RCC 7860 (cell line): ENCODE measurements at regions not wholly inside any gene's neighbourhood (a gene's known extent, or its start where the extent isn't known, plus 50 kb on each side); places are given as distances from the start of the nearest gene placed in this dataset.

ENCODE experiments used
- DNase-seq: peaks from one replicate; pipeline ENCODE4 v3.0.0-alpha.2; 2015; ENCODE audit warnings: low spot score
- FAIRE-seq: peaks from 2 replicates; lab custom pipeline; 2012; peaks lifted over from hg19 to GRCh38; lab: Jason Lieb, UNC

DNA sequence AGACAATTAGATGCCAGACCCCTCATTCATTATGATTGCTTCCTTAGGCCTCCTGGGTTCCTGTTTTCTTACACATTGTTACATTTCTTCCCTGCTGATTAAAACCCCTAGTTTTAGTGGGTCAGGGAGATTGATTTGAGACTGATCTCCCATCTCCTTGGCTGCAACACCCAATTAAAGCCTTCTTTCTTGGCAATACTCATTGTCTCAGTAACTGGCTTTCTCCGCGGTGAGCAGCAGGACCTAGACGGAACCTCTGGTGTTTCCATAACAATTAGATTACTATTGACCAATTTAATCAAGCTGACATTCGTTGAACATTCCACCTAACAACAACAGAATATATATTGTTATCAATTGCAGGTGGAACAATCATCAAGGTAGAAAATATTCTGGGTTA, 1676.4 kb upstream of the SLC39A10 start:
- DNase-seq (no peak), FAIRE-seq (no peak)

DNA sequence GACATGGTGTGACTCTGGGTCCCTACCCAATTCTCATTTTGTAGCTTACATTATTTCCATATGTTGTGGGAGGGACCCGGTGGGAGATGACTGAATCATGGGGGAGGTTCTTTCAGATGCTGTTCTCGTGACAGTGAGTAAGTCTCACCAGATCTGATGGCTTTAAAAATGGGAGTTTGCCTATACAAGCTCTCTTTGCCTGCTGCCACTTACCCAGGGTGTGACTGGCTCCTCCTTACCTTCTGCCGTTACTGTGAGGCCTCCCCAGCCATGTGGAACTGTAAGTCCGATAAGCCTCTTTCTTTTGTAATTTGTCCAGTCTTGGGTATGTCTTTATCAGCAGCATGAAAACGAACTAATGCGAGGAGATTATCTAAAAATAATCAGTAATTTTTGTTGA, 1683.2 kb upstream of the SLC39A10 start:
- DNase-seq (no peak), FAIRE-seq (no peak)

DNA sequence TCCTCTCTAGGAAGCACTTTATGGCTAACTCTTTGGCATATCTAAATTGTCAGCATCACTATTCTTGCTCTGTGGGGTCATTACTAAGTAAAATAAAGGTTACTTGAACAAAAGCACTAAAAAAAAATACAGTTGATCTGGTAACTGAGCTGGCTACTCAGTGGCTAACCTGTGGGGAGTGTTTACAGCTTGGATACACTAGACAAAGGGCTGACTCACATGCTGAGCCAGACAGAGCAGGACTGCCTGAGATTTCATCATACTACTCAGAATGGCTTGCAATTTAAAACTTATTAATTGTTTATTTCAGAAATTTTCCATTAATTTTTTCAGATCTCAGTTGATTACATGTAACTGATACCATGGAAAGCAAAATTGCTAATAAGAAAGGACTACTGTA, 1690.4 kb upstream of the SLC39A10 start:
- FAIRE-seq (peak; percentile 22), DNase-seq (peak; percentile 54)

DNA sequence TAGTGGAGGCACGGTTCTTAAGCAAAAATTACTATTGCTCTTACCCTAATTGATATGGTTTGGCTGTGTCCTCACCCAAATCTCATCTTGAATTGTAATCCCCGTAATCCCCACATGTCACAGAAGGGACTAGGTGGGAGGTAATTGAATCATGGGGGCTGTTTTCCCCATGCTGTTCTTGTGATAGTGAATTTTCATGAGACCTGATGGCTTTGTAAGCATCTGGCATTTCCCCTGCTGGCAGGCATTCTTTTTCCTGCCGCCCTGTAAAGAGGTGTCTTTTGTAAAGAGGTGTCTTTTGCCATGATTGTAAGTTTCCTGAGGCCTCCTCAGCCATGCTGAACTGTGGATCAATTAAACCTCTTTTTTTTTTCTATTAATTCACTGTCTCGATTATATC, 1691.8 kb upstream of the SLC39A10 start:
- FAIRE-seq (no peak), DNase-seq (no peak)

DNA sequence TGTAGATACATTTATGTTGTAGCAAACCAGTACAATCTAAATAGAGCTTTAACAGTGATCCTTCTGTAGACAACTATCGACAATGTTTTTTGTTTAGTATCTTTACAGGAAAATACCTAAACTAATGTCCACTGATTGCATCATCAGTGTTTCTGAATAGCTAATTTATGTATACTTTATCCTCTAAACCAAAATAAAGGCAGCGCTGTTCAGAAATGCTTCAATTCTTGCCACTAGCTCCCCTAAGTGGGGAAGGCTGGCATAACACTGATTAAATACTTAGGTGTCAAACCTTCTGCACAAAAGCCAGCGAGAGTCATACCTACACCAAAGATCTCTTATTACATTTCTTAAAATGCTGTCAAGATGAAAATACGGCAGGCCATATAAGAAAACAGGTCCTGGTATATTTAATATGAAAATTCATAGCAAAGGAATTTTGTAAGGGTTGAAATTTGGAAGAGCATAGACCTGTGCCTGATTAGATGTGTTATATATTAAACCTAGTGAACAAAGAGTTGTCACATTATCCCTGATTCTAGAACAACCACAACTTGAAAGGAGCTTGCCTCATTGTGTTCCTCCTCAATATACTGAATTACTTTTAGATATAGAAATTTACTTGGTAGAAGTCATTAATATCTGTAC, 1693.4 kb upstream of the SLC39A10 start:
- FAIRE-seq, result no peak
- DNase-seq, result no peak

DNA sequence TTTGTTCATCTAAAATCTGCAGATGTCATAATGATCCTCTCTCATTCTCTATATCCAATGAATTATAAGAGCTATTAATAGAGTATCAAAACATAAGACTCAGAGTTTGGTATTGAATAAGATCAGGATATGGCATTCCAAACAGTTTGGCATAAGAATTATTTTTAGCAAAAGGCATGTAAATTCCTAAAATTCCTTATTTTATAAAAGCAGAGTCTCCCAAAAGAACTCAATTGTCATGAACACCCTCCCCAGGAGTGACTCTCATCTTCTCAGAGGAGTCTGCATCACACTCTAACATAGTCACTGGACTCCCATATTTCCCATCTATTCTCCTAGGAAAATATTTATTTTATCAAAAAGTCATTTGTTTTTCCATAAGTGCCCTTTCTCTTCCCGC, 1710.2 kb upstream of the SLC39A10 start:
- no peak for DNase-seq
- no peak for FAIRE-seq

DNA sequence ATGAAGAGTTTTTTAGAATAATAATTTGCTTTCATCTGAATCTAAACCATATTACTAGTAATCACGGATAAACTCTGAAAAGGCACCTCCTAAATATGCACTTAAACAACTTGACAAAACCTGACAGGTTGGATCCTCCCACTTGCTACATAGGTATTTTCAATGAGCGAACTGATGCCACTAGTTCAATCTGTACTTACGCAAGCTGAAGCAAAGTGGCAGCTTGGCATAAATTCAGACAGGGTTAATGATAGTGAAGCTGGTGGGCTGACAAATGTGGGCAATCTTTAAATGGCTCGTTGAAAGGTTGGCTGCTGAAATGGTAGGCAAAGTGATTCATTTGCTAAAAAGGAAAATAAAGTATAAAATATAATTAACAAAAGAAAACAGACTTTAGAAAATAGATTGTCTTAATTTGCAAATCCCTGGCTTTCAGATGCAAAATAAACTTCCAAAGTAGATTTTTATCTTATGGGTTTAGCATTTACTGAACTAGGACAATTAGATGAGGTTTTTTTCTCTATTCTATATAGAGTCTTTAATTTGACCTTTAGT, 1713.5 kb upstream of the SLC39A10 start:
- FAIRE-seq (no peak), DNase-seq (no peak)

DNA sequence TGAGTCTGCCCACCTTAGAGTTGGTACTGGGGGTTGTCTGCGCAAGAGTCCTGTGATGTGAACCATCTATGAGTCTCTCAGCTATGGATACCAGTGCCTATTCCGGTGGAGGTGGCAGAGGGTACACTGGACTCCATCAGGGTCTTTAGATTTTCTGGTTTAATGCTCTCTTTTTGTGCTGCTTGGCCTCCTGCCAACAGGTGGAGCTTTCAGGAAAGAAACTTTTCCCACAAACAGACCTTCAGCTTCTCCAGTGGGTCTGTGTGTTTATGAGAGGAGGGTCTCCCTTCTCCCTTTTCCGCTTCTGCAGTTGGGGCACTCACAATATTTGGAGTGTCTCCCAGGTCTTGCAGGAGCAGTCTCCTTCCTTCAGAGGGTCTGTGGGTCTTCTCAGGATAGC, 1721.9 kb upstream of the SLC39A10 start:
- FAIRE-seq (no peak), DNase-seq (no peak)

DNA sequence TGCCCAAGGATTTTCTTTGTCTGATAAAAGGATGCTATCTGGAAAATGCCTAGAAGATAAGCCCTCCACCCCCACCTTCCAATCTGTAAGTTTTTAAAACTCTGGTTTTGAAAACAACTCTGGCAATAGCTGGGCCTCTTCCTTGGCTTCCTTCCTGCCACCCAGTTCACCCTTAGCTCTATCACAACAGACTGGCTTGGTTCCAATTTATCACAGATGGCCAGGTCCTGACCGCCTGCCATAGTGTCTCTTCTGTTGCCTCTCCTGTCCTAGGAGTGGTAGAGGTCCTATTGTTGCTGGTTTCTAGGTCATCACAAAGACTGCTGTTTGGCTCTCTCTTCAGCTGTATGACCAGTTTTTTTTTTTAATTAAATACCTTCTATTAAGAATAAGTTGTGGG, 1727.9 kb upstream of the SLC39A10 start:
- FAIRE-seq, result no peak
- no peak for DNase-seq

DNA sequence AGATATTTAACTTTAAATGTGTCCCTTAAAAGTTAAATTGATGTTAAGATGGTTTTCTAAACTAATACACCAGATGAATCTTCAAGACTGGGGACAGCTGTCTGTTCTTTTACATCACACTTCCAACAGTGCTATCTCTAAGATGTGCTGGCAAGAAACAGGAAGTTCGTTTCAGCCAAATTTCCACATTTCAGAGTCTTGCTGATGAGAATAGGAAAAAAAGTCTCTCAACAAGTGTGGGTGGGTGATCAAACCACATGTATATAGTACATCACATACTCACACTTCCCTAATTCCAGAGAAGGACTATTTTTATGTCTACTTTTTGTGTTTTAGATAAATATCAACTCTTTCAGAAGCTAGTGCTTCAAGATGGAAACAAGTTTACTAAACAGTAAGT, 1712.8 kb upstream of the TMEFF2 start:
- DNase-seq (no peak), FAIRE-seq (no peak)

DNA sequence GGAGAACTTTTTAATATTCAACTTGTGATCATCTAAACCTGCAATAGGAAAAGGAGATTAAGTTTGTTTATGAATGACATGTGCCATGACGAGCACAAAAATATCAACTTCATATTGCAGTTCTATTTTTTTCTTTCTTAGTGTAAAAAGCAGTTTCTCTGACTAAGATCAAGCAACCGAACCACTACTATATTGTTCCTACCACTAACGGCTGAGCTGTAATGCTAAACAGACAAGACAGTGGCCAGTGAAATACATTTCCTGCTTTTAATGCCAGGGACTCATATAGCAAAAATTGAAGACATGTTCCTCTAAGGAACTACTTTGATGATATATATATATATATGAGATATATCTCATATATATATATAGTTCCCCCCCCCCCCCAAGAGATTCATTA, 1705.6 kb upstream of the TMEFF2 start:
- DNase-seq (no peak), FAIRE-seq (no peak)

DNA sequence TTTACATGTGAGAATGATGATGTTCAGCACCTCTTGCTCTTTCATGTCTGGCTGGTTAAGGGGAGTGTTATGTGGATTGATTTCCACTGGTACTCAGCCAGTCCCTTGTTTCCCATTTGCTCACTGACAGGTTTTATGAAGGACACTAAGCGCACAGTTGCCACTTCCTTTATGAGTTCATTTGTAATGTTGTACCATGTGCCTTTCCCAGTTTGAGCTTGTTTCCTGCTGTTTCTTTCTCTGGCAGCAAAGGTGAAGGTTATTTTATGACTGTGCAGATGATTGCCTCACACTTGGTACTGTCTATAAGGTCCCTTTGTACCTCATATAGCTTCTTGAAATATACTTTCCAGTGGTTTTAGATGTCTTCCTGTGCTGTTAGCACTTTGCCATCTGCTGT, 1700.5 kb upstream of the TMEFF2 start:
- DNase-seq (no peak), FAIRE-seq (no peak)

DNA sequence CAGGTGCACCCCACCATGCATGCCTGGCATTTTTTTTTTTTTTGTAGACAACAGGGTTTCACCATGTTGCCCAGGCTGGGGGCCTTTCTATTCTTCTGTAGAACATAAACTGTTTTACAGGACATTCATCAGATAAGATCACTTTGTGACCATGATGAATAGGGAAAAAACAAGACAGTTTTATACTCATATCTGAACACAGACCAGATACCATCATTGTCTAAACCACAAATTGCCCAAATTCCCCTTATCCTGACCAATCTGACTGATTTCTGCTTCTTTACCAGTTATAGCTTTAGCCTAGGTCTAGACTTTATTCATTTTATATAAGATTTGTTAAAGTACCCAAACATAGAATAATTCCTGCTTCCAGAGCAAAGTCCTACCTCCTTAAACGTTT, 1699.3 kb upstream of the TMEFF2 start:
- DNase-seq (no peak), FAIRE-seq (no peak)

DNA sequence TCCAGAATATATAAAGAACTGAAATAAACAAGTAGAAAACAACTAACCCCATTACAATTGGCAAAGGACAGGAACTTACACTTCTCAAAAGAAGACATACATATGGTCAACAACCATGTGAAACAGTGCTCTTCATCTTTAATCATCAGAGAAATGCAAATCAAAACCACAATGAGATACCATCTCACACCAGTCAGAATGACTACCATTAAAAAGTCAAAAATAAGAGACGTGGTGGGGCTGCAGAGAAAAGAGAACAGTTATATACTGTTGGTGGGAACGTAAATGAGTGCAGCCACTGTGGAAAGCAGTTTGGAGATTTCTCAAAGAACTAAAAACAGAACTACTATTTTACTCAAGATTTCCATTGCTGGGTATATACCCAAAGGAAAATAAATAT, 1696.3 kb upstream of the TMEFF2 start:
- DNase-seq (no peak), FAIRE-seq (no peak)

DNA sequence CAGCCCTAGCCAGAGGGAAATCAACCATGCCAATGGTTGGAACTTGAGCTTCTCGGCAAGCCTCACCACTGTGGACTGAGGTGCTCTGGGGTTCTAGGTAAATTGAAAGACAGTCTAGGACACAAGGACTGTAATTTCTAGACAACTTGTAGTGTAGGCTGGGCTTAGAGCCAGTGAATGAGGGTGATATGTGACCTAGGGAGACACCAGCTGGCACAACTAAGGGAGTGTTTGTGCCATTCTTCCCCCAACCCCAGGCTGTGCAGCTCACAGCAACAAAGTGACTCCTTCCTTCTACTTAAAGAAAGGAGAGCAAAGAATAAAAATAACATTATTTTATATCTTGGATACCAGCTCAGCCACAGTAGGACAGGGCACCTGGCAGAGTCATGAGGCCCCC, 1690.7 kb upstream of the TMEFF2 start:
- FAIRE-seq (no peak), DNase-seq (no peak)

DNA sequence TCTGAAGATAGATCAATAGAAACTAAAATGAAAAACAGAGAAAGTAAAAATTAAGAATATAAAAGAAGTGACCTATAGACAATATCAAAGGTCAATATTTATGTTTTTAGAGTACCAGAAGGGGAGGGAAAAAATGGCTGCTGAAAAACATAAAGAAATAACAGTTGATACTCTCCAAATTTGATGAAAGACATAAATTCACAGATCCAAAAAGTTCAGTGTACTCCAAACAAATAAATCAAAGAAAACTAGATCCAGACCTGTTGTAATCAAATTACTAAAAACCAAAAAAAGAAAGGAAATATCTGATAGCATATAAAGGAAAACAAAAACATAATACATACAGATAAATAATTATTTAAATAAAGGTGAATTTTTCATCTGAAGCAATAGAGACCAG, 1689.1 kb upstream of the TMEFF2 start:
- FAIRE-seq (no peak), DNase-seq (no peak)

DNA sequence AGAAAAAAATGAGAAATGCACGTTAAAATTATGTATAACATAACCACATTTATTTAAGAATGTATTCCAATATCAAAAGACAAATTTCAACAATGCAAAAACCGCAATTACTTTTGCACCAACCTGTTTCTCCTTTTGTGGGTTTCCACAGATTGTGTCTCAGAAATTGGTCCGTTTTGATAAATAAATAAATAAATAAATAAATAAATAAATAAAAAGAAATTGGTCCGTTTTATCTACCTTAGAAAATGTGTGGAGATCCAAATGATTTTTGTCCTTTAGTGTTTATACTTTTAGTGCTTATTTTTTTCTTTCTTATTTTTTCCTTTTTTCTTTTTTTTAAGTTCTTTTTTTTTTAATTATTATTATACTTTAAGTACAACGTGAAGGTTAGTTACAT, 1682.2 kb upstream of the TMEFF2 start:
- DNase-seq (no peak), FAIRE-seq (no peak)

DNA sequence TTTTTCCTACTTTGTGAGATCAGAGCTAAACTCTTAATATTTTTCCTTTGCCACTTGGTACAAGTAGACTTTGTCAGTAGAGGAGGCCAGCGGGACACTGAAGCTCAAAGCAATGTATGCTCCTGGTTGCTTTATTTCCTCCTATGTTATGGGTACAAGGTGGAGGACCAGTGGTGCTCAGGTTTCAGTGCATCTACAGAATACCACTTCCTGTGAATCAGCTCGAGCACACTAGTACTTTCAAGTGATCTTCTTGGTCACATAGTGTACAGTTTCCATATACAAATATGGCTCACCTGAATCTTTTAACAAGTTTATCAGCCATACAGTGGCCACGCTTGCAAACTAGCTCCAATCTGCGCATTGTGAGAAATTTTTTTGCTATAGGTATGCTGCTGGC, 1674.8 kb upstream of the TMEFF2 start:
- FAIRE-seq (no peak), DNase-seq (no peak)

DNA sequence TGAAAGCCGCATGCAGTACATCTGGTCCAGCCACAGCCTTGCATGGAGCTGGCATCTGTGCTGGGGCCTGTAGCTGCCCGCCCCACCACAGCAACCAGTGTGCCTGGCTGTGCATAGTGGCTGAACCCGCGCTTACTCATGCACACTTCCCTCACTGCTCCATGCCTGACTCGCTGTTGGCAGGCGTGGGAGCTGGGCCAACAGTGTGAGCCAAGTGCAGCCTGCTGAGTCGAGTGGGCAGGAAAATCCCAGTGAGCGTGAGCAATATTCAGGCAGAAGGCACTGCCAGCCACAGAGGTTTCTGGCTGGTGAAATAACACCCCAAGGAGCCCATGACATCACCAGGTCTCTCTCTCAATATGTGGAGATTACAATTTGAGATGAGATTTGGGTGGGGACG, 1674.1 kb upstream of the TMEFF2 start:
- DNase-seq (peak; percentile 79), FAIRE-seq (peak; percentile 68)

DNA sequence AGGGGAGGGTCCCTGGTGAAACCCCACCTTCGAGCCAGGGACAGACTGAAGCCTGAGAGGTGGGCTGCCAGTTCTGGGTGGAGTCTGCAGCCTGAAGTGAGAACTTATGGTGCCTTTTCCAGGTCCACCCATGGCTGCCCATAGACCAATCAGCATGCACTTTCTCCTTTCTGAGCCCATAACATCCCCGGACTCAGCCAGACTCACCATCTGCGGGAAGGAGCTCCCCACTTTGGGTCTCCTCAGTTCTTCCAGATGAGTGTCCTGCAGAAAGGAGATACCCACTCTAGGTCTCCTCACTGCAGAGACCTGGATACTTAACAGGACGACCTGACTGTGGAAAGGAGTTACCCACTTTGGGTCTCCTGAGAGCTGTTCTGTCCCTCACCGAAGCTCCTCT, 1673.4 kb upstream of the TMEFF2 start:
- no peak for FAIRE-seq
- DNase-seq, result no peak

DNA sequence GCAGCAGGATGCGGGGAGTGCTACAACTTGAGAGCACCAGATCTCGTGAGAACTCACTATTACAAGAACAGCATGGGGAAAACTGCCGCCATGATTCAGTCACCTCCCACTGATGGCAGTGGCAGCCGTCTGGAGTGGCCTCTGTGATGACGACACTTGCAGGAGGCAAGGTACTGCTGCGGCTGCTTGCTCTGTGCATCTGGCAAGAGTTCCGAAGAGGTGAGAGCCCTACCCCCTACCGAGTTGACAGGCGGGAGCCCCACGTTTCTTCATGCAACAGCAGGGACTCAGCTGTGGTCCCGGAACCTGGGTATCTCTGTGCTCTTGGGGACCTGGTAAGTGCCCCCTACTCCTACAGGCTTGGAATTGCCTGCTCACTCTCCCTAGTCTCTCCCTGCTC, 1672.7 kb upstream of the TMEFF2 start:
- FAIRE-seq (no peak), DNase-seq (no peak)

DNA sequence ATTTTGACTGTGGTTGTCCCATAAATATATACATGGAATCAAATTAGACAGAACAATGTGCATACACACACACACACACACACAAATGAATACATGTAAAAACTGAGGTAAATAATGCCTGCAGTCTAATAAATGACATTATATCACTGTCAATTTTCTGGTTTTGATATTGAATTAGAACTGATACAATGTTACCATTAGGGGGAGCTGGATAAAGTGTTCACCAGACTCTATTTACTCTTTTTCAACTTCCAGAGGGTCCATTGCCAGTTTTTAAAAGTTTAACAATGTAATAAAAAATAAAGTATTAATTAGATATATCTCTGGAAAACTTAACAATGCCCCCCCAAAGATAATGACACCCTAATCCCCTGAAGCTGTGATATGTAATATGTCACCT, 1666.8 kb upstream of the TMEFF2 start:
- DNase-seq (no peak), FAIRE-seq (no peak)

DNA sequence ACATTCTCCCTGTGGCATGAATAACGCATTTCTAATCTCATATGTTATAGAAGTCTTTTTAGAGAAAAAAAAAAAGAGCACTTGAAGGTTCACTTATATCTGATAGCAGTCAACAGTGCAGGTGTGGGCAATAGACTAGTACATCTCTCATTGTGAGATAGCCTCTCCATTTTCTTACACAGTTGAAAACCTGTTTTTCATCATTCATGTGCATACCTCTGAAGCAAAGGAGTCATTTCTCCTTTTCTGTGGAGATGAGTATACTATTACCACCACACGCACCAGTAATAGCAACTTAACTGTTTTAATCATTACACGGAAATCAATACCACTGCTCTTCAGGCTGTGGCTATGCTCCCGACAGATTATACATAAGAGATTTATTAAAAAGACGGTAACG, 1653.3 kb upstream of the TMEFF2 start:
- FAIRE-seq, result no peak
- no peak for DNase-seq
